Esophagus muscularis mucosa (tissue), 4 donors: ENCODE measurements at regions not wholly inside any gene's neighbourhood (a gene's known extent, or its start where the extent isn't known, plus 50 kb on each side); places are given as distances from the start of the nearest gene placed in this dataset.
A peak's percentile ranks its signal among the peaks of the same experiment; 100 is the strongest.
"Not testable (repeated sequence)": the region's sequence is repeated elsewhere in the genome, so short reads cannot be mapped to it uniquely, and the experiment has no call there.

Source experiments
- DNase-seq: peaks from one replicate; pipeline ENCODE4 v3.0.0-alpha.2; 2017; ENCODE audit errors: extremely low spot score
- H3K27ac ChIP-seq, 4 donors: fragments of 200-600 bp; sonication (generic); replicated peaks in 1 of 4; 1 replicate in 3 of 4; 2 replicates in 1 of 4; pipeline ENCODE4 v1.5.1; 2016 to 2019; ENCODE audit warnings: mild to moderate bottlenecking in 1 of 4
- H3K27me3 ChIP-seq, 4 donors: fragments of 200-600 bp; sonication (generic); one replicate each; pipeline versions ENCODE4 v1.5.1 to v1.6.0; 2016 to 2019
- H3K36me3 ChIP-seq, 4 donors: fragments of 200-600 bp; sonication (generic); one replicate each; pipeline ENCODE4 v1.5.1; 2016 to 2019
- H3K4me1 ChIP-seq, 4 donors: fragments of 200-600 bp; sonication (generic); one replicate each; pipeline ENCODE4 v1.5.1; 2016 to 2019
- H3K4me3 ChIP-seq, 4 donors: fragments of 200-600 bp; sonication (generic); 1 replicate in 2 of 4; 2 replicates in 2 of 4; pipeline ENCODE4 v1.5.1; 2016 to 2019; ENCODE audit warnings: mild to moderate bottlenecking in 4 of 4, moderate library complexity in 1 of 4
- H3K9me3 ChIP-seq, 4 donors: fragments of 200-600 bp; sonication (generic); 1 replicate in 3 of 4; 2 replicates in 1 of 4; pipeline ENCODE4 v1.5.1; 2016 to 2019
- EP300 ChIP-seq: sonication (generic); formaldehyde crosslinking; IDR thresholded peaks from one replicate; pipeline ENCODE4 v1.6.1; 2017; ENCODE audit warnings: antibody characterized with exemption
- POLR2A ChIP-seq: fragments of 450-650 bp; IDR thresholded peaks from one replicate; pipeline ENCODE4 v1.6.1; 2017; ENCODE audit warnings: antibody characterized with exemption, moderate library complexity, mild to moderate bottlenecking, low read depth
- POLR2AphosphoS5 ChIP-seq, 2 donors: sonication (generic); formaldehyde crosslinking; IDR thresholded peaks; one replicate each; pipeline ENCODE4 v1.6.1; 2017; ENCODE audit warnings: antibody characterized with exemption in 2 of 2
- WGBS: methylation state at CpG from one replicate; pipeline ENCODE4 v1.1.5; 2018; 5-methylcytosine and 5-hydroxymethylcytosine counted together
- intact Hi-C: fragments of 100-400 bp; cut with DNase I; formaldehyde crosslinking; loops from one replicate; pipeline ENCODE4 v1.15.1; 2023
- TF ChIP-seq, protein P1 (sequence below), 3 experiments: fragments of 200-600 bp in 2 of 3; fragments of 450-650 bp in 1 of 3; sonication (generic) in 2 of 3; IDR thresholded peaks; one replicate each; pipeline ENCODE4 v1.5.1; 2017 to 2019; ENCODE audit warnings: antibody characterized with exemption in 3 of 3, mild to moderate bottlenecking in 2 of 3, moderate library complexity in 1 of 3

DNA sequence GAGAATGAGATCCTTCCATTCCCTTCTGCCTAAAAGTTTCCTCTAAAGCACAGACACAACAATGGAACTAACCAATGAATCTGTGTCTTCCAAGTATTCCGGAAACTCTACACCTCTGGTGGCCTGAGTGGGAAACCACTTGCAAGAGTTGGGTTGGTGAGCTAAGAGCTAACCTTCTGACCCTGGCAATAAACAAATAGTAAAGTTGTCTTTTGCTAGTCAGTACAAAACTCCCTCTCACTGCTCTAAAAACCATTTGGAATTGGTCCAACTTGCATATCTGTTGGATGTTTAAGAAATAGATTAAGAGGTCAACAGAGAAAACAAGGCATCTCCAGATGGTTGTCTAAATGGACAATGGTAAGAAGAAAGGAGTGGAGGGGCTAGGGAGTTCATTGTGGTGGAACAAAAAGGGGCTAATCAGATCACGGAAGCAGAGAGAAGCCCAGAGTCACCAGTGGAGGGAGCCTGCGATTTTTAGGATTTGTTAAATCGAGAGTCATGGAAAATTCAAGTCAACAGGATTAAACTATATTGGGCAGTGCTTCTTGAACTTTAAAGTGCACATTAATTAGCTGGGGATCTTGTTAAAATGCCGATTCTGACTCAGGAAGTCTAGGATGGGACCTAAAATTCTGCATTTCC lies 192.3 kb downstream of the EVX1 start:
- no peaks in the 10 kb centered on the region for H3K27me3 ChIP-seq
- no peaks in the 10 kb centered on the region for H3K36me3 ChIP-seq
- H3K4me3 ChIP-seq: no peak overlapping the region
- no peak overlapping the region for H3K27ac ChIP-seq
- no peaks in the 10 kb centered on the region for H3K9me3 ChIP-seq
- H3K4me1 ChIP-seq: no peaks in the 10 kb centered on the region
- 79% methylated on average over 5 of the region's 5 CpGs for WGBS
- DNase-seq: peak; percentile 57
- no peak for TF ChIP-seq POLR2AphosphoS5 (IDR thresholded peaks at IDR 0.05)
- TF ChIP-seq, protein P1, sequence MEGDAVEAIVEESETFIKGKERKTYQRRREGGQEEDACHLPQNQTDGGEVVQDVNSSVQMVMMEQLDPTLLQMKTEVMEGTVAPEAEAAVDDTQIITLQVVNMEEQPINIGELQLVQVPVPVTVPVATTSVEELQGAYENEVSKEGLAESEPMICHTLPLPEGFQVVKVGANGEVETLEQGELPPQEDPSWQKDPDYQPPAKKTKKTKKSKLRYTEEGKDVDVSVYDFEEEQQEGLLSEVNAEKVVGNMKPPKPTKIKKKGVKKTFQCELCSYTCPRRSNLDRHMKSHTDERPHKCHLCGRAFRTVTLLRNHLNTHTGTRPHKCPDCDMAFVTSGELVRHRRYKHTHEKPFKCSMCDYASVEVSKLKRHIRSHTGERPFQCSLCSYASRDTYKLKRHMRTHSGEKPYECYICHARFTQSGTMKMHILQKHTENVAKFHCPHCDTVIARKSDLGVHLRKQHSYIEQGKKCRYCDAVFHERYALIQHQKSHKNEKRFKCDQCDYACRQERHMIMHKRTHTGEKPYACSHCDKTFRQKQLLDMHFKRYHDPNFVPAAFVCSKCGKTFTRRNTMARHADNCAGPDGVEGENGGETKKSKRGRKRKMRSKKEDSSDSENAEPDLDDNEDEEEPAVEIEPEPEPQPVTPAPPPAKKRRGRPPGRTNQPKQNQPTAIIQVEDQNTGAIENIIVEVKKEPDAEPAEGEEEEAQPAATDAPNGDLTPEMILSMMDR (IDR thresholded peaks at IDR 0.05): no peak
- no peak for TF ChIP-seq EP300
- TF ChIP-seq POLR2A: no peak
- intact Hi-C loops: no loop called here

DNA sequence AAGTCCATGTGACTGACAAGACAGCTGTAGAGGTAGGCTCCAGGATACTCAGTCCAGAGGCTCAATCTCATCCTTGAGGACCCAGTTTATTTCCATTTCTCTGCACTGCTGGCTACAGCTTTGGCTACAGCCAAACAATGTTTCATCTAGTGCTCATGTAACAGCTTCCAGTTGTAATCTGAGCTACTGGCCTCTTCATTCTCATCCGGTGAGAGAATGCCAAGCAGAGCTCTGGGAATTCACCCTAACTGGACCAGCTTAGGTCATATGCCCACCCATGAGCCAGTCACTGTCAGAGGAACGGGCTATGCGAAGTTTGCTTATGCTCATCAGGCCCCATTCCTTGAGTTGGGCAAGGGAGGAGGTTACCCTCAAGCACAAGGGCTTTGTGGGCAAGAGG lies 192.9 kb downstream of the EVX1 start:
- 47% methylated on average over 3 of the region's 3 CpGs for WGBS
- H3K36me3 ChIP-seq: no peaks in the 10 kb centered on the region
- no peaks in the 10 kb centered on the region for H3K27me3 ChIP-seq
- DNase-seq: peak; percentile 60
- TF ChIP-seq, protein P1 (IDR thresholded peaks at IDR 0.05): no peak
- no peak for TF ChIP-seq POLR2A
- no peak for TF ChIP-seq EP300
- no peak for TF ChIP-seq POLR2AphosphoS5 (IDR thresholded peaks at IDR 0.05)
- no peak overlapping the region for H3K4me3 ChIP-seq
- H3K4me1 ChIP-seq: no peaks in the 10 kb centered on the region
- H3K27ac ChIP-seq: no peak overlapping the region
- H3K9me3 ChIP-seq: no peaks in the 10 kb centered on the region
- intact Hi-C loops: no loop called here

DNA sequence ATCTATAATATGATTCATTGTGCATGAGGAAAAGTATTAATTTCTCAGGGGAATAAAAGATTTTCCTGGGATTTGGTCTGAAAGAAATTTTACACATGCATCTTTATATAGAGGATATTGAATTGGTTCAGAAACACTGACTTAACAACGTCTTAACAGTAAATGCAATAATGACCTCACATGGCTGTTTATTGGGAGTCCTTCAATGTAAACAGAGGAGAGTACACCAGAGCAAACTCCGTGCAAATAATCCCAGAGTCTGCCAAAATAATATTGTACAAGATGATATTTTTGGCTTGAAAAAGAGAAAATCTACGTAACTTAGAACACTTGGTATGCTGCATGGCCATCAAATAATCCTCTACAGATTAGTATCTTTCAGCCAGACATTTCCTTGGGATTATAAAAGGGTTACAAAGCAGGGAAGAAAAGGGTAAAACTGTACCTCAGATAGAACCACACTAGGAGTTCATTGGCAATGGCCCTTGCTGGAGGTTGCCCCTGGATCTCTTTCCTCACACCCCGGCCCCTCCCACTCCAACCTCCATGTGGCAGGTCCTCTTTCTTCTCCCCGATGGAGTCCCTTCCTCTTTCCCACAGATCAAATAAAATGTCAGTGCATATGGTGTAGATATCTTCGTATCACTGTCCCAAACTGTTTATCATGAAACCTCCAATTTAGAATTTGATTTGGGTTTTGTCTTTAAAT lies 196.4 kb downstream of the EVX1 start:
- WGBS: 72% methylated on average over 6 of the region's 6 CpGs
- H3K9me3 ChIP-seq: no peaks in the 10 kb centered on the region
- H3K36me3 ChIP-seq: no peaks in the 10 kb centered on the region
- peak; percentile 37 for DNase-seq
- H3K4me1 ChIP-seq: no peaks in the 10 kb centered on the region
- no peak for TF ChIP-seq POLR2A
- no peak for TF ChIP-seq EP300
- TF ChIP-seq, protein P1 (IDR thresholded peaks at IDR 0.05): no peak
- no peak for TF ChIP-seq POLR2AphosphoS5 (IDR thresholded peaks at IDR 0.05)
- no peak overlapping the region for H3K4me3 ChIP-seq
- no peaks in the 10 kb centered on the region for H3K27me3 ChIP-seq
- no peak overlapping the region for H3K27ac ChIP-seq
- intact Hi-C loops: no loop called here

DNA sequence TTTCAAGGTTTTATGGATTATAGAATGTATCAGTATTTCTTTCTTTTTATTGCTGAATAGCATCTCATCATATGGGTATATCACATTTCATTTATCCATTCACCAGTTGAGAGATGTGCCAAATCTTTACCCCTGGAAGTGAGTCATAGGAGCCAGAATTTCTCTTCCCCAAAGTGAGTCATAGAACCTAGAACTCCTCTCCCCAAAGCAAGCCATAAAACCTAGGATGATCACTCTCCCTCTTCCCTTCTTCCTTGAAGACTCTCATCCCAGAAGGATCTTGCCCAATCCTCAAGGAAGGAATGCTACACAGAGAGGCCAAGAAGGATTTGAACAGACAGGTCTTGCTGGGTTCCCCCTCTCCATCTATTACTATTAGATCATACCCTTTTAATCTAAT lies 199.9 kb downstream of the EVX1 start:
- Histone ChIP-seq H3K36me3 (no peaks in the 10 kb centered on the region), H3K27me3 (peaks cover 0 to 3% (median 0%) of the 10 kb centered on the region in 4 donors), H3K4me1 (no peaks in the 10 kb centered on the region), H3K27ac (no peak overlapping the region), H3K9me3 (no peaks in the 10 kb centered on the region), H3K4me3 (no peak overlapping the region)
- intact Hi-C loops: no loop called here
- DNase-seq: peak; percentile 12
- TF ChIP-seq EP300: no peak

DNA sequence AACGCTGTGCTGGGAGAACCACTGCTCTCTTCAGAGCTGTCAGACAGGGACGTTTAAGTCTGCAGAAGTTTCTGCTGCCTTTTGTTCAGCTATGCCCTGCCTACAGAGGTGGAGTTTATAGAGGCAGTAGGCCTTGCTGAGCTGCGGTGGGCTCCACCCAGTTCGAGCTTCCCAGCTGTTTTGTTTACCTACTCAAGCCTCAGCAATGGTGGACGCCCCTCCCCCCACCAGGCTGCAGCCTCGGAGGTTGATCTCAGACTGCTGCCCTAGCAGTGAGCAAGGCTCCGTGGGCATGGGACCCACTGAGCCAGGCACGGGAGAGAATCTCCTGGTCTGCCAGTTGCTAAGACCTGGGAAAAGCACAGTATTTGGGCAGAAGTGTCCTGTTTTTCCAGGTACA lies 206.4 kb downstream of the EVX1 start:
- H3K36me3 ChIP-seq, intact Hi-C loops, H3K4me3 ChIP-seq, DNase-seq, H3K9me3 ChIP-seq, H3K4me1 ChIP-seq, H3K27ac ChIP-seq: not testable (repeated sequence)
- 80% methylated on average over 1 of the region's 8 CpGs for WGBS
- H3K27me3 ChIP-seq: peaks cover 0 to 11% (median 0%) of the 10 kb centered on the region in 4 donors
